Neutrophil (primary cell): ENCODE measurements at regions not wholly inside any gene's neighbourhood (a gene's known extent, or its start where the extent isn't known, plus 50 kb on each side); places are given as distances from the start of the nearest gene placed in this dataset.

Experiments
- H3K27ac ChIP-seq: fragments of 200-600 bp; sonication (generic); 2 replicates; pipeline ENCODE4 v1.5.1; 2016; ENCODE audit warnings: mild to moderate bottlenecking, moderate library complexity
- H3K27me3 ChIP-seq: fragments of 200-600 bp; sonication (generic); 2 replicates; pipeline ENCODE4 v1.6.0; 2016; ENCODE audit warnings: mild to moderate bottlenecking
- H3K36me3 ChIP-seq: fragments of 200-600 bp; sonication (generic); 2 replicates; pipeline ENCODE4 v1.5.1; 2017
- H3K4me1 ChIP-seq, 2 experiments: fragments of 200-600 bp in 1 of 2; sonication (generic) in 1 of 2; 1 replicate in 1 of 2; 2 replicates in 1 of 2; pipeline versions ENCODE4 v1.5.1 to v1.6.1; 2013 to 2016; ENCODE audit warnings: low read depth in 1 of 2, low read length in 1 of 2, mild to moderate bottlenecking in 1 of 2, moderate library complexity in 1 of 2; ENCODE audit not compliant: control insufficient read depth in 1 of 2, insufficient read depth in 1 of 2
- H3K4me3 ChIP-seq, 2 experiments: fragments of 200-600 bp in 1 of 2; sonication (generic) in 1 of 2; 1 replicate in 1 of 2; 2 replicates in 1 of 2; pipeline ENCODE4 v1.5.1; 2013 to 2016; ENCODE audit warnings: low read depth in 1 of 2, low read length in 1 of 2, mild to moderate bottlenecking in 1 of 2, moderate library complexity in 1 of 2
- H3K9me3 ChIP-seq: fragments of 200-600 bp; sonication (generic); 2 replicates; pipeline ENCODE4 v1.5.1; 2016
- TF ChIP-seq, protein P1 (sequence below): fragments of 200-600 bp; sonication (generic); IDR thresholded peaks from 2 replicates; pipeline ENCODE4 v1.5.1; 2016; ENCODE audit warnings: antibody characterized with exemption

DNA sequence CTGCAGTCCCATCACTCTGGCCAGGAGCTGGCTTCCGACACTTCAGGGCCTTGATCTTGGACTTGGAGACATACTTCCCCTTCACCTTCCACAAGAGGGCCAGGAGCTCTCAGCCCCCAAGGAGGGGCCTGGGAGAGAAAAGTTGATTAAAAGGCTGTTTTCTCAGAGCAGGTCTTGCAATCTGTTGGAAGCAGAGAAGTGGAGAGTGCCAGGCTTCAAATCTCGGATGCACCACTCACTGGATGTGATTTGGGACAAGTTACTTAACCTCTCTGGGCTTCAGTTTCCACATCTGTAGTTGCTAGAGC, 255.3 kb downstream of the CYP26B1 start:
- Histone ChIP-seq H3K27ac (no peak overlapping the region), H3K4me3 (no peak overlapping the region), H3K36me3 (no peaks in the 10 kb centered on the region), H3K27me3 (peaks cover 6% of the 10 kb centered on the region), H3K9me3 (no peaks in the 10 kb centered on the region), H3K4me1 (no peaks in the 10 kb centered on the region)
- TF ChIP-seq, protein P1, sequence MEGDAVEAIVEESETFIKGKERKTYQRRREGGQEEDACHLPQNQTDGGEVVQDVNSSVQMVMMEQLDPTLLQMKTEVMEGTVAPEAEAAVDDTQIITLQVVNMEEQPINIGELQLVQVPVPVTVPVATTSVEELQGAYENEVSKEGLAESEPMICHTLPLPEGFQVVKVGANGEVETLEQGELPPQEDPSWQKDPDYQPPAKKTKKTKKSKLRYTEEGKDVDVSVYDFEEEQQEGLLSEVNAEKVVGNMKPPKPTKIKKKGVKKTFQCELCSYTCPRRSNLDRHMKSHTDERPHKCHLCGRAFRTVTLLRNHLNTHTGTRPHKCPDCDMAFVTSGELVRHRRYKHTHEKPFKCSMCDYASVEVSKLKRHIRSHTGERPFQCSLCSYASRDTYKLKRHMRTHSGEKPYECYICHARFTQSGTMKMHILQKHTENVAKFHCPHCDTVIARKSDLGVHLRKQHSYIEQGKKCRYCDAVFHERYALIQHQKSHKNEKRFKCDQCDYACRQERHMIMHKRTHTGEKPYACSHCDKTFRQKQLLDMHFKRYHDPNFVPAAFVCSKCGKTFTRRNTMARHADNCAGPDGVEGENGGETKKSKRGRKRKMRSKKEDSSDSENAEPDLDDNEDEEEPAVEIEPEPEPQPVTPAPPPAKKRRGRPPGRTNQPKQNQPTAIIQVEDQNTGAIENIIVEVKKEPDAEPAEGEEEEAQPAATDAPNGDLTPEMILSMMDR: no peak

DNA sequence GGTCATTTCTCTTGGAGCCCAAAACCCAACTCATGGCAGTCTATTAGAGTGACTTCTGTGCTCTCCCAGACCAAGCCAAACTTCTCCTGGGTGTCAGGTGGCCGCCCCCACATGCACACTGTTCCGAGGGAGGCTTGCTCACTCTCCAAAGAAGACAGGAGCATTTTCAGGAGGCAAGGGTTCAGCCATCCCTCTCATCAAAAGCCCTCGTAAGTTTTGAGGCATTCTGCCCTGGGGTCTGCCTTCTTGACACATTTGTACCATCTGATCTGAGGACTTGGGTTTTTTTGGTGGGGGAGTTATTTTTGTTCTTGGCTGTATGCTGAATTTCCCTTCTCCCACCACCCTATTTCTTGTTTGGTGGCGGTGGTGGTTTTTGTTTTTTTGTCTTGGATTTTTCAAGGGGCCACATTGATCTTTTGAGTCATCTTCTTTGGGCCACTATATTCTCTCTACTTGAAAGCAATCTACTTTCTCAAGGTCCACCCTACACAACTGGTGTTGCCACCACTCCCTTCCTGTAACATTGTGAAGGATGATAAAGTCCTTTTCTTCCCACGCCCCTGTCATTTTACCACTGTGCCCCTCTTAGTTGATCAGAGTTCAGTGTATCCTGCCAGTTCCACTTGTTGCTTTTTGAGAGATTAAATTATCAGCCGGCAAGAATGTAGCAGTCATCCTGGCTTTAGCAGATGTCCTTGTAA, 255.8 kb downstream of the CYP26B1 start:
- Histone ChIP-seq H3K27me3 (peaks cover 6% of the 10 kb centered on the region), H3K36me3 (no peaks in the 10 kb centered on the region), H3K9me3 (no peaks in the 10 kb centered on the region)

DNA sequence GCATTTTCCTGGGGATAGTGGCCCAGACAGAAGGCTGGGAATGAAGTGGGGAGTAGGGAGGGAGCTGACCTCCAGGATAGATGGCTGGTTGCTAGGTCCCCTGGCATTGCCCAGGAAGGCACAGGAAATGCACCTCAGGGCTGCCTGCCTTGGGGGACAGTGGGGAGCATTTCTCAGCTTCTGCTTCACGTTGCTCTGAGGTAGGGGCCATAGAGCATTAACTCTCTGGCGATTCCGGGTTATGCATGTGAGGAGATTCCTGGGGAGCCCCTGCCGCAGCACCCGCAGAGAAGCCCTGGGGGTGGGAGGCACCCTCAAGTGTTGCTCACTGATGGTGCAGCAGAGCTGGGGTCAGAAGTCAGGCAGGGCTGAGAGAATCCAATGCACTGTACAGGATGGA, 256.5 kb downstream of the CYP26B1 start:
- no peak overlapping the region for H3K27ac ChIP-seq
- TF ChIP-seq, protein P1: no peak
- H3K36me3 ChIP-seq: no peaks in the 10 kb centered on the region
- no peaks in the 10 kb centered on the region for H3K4me1 ChIP-seq
- H3K4me3 ChIP-seq: no peak overlapping the region
- H3K27me3 ChIP-seq: peaks cover 6% of the 10 kb centered on the region
- H3K9me3 ChIP-seq: no peaks in the 10 kb centered on the region

More for the DNA sequence above, 255.8 kb downstream of the CYP26B1 start:
- Histone ChIP-seq H3K4me3 (no peak overlapping the region), H3K4me1 (no peaks in the 10 kb centered on the region), H3K27ac (no peak overlapping the region)
- TF ChIP-seq, protein P1: no peak

DNA sequence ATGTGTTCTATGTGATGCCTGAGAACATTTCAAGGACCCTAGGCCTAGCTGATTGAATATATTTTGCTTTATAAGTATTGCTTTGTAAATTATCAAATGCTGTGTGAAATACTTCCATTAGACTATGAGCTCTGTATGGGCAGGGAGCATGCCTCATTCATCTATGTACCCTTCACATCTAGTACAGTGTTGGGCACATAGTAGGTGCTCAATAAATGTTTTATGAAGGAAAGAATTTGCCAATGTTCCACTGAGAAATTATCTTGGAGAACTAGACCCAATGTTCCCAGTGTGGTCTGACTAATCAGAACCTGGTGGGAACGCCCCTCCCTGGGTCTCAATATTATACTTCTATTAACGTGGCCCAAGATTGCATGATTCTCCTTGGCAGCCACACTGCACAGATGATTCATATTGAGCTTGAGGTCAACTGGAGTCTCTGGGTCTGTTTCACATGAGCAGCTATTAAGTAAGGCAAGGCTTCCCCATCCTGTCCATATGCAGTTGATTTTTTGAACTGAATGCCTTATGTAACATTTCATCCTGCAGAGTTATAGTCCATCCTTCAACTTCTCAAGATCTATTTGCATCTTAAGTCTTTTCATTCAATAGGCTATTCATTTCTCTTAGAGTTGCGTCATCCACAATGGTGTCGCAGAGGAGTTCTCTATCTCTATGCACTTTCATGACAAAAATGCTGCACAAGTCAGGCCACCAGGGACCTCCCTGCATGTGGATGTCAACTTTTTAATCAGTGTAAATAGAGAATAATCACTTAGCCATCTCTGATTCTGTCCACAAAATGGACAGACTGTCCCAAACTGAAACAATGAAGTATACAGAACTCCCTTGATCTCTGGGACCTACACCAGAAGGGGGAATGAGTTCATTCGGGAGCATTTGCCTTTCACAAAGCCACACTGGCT, 257.6 kb downstream of the CYP26B1 start:
- no peaks in the 10 kb centered on the region for H3K36me3 ChIP-seq
- no peak overlapping the region for H3K27ac ChIP-seq
- no peaks in the 10 kb centered on the region for H3K9me3 ChIP-seq
- H3K4me3 ChIP-seq: no peak overlapping the region
- H3K27me3 ChIP-seq: peaks cover 6% of the 10 kb centered on the region
- TF ChIP-seq, protein P1: no peak
- no peaks in the 10 kb centered on the region for H3K4me1 ChIP-seq

DNA sequence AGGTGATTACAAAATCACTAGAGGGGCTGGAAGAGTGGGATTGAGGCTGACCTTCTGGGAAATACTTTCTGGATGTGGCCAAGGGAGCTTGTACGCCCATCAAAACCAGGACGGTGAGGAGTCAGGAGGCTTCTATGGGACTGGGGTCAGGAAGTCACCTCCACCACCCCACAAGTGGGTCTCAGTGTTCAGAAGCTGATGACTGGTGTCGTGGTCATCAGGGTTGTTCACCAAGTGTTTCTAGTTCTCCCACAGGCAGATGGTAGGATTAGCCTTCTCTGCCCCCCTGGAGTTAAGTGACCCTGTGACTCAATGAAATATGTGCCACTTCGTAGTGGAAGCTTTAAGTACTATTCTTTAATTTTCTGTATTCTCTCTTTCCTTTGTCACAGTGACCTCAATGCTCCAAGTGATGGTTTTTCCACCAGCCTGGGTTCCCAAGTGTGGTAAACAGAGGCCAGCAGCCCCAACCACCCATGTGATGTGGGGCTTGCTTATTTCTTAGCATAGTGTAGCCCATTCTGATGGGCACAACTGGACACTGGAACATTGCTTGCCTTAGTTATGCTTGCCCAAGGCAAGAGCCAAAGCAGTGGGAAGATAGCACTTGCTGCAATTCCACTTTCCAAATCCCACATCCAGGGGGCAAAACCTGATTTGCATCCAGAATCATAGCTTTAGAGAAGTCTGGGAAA, 258.8 kb downstream of the CYP26B1 start:
- H3K27ac ChIP-seq: no peak overlapping the region
- H3K36me3 ChIP-seq: no peaks in the 10 kb centered on the region
- H3K27me3 ChIP-seq: peaks cover 6% of the 10 kb centered on the region
- TF ChIP-seq, protein P1: no peak
- H3K4me1 ChIP-seq: no peaks in the 10 kb centered on the region
- no peaks in the 10 kb centered on the region for H3K9me3 ChIP-seq
- H3K4me3 ChIP-seq: no peak overlapping the region
